GM12878 (cell line): ENCODE measurements at regions not wholly inside any gene's neighbourhood (a gene's known extent, or its start where the extent isn't known, plus 50 kb on each side); places are given as distances from the start of the nearest gene placed in this dataset.

ENCODE experiments used
- ATAC-seq: fragments of 200-7000 bp; cut with Tn5 transposase; 3 replicates; pipeline ENCODE4 v1.9.1; 2020; ENCODE audit warnings: mild to moderate bottlenecking, moderate library complexity
- BruUV-seq: library from RNA; stranded (reverse); fragments of 400-500 nt; replicated peaks from 2 replicates; lab custom pipeline; 2021; lab: Mats Ljungman, UMichigan
- CTCF ChIA-PET: fragments of 300-600 bp; sonication (Branson Sonifier 250); formaldehyde crosslinking; extraction: SDS; loops from one replicate; lab custom pipeline; 2021; ENCODE audit warnings: inconsistent platforms; lab: Yijun Ruan, JAX
- POLR2A ChIA-PET: fragments of 350-600 bp; formaldehyde crosslinking; extraction: SDS; loops from one replicate; lab custom pipeline; 2021; ENCODE audit warnings: inconsistent platforms; lab: Charles Lee
- RAD21 ChIA-PET: fragments of 300-600 bp; sonication (Branson Sonifier 250); formaldehyde crosslinking; loops from one replicate; lab custom pipeline; 2023; ENCODE audit warnings: antibody characterized with exemption; ENCODE audit not compliant: unreplicated experiment; lab: Charles Lee
- SMC1A ChIA-PET: fragments of 300-600 bp; sonication (Branson Sonifier 250); formaldehyde crosslinking; loops from one replicate; lab custom pipeline; 2023; ENCODE audit not compliant: unreplicated experiment, uncharacterized antibody; lab: Charles Lee
- DNase-seq: peaks from one replicate; pipeline ENCODE4 v3.0.0-alpha.2; 2011; ENCODE audit warnings: low read depth, low spot score
- FAIRE-seq: peaks from 3 replicates; lab custom pipeline; 2011; peaks lifted over from hg19 to GRCh38; lab: Jason Lieb, UNC
- H2AFZ ChIP-seq: 2 replicates; pipeline ENCODE4 v1.6.0; 2011; ENCODE audit warnings: low read depth, low read length, control low read depth; ENCODE audit not compliant: control insufficient read depth
- H3K27ac ChIP-seq: 2 replicates; pipeline ENCODE4 v1.5.1; 2011; ENCODE audit warnings: control low read depth; ENCODE audit not compliant: control insufficient read depth, insufficient read depth
- H3K27me3 ChIP-seq, 2 experiments: replicated peaks in 1 of 2; 2 replicates each; pipeline versions ENCODE4 v1.6.0 to v1.6.1; 2011; ENCODE audit warnings: low read length in 1 of 2; ENCODE audit not compliant: control insufficient read depth in 2 of 2, insufficient read depth in 2 of 2
- H3K36me3 ChIP-seq, 2 experiments: 2 replicates each; pipeline ENCODE4 v1.5.1; 2011; ENCODE audit warnings: low read length in 1 of 2; ENCODE audit not compliant: control insufficient read depth in 2 of 2, insufficient read depth in 2 of 2
- H3K4me1 ChIP-seq: 2 replicates; pipeline ENCODE4 v1.6.1; 2011; ENCODE audit warnings: mild to moderate bottlenecking, low read length, moderate library complexity, mixed read lengths; ENCODE audit not compliant: control insufficient read depth, insufficient read depth
- H3K4me2 ChIP-seq: 2 replicates; pipeline ENCODE4 v1.6.0; 2011; ENCODE audit warnings: control low read depth; ENCODE audit not compliant: control insufficient read depth, insufficient read depth
- H3K4me3 ChIP-seq: fragments of 200-600 bp; sonication (generic); 2 replicates; pipeline ENCODE4 v1.5.1; 2016
- H3K79me2 ChIP-seq: 2 replicates; pipeline ENCODE4 v1.6.0; 2011; ENCODE audit warnings: low read length; ENCODE audit not compliant: control insufficient read depth, insufficient read depth
- H3K9ac ChIP-seq: 2 replicates; pipeline ENCODE4 v1.8.0; 2011; ENCODE audit warnings: low read length, control low read depth, mixed read lengths; ENCODE audit not compliant: control insufficient read depth, insufficient read depth
- H3K9me3 ChIP-seq: replicated peaks from 3 replicates; pipeline ENCODE4 v1.5.1; 2011; ENCODE audit warnings: mild to moderate bottlenecking, low read length; ENCODE audit not compliant: control insufficient read depth, insufficient read depth
- H4K20me1 ChIP-seq: 2 replicates; pipeline ENCODE4 v1.6.0; 2011; ENCODE audit not compliant: control insufficient read depth, insufficient read depth
- BCL3 ChIP-seq: IDR thresholded peaks from 2 replicates; pipeline ENCODE4 v1.6.1; 2011; ENCODE audit warnings: borderline replicate concordance, low read depth, mild to moderate bottlenecking, moderate library complexity, low read length; ENCODE audit not compliant: insufficient read depth, poor library complexity, severe bottlenecking
- CBX5 ChIP-seq: sonication (generic); IDR thresholded peaks from 2 replicates; pipeline ENCODE4 v1.6.1; 2016; ENCODE audit warnings: low read depth, moderate library complexity, mild to moderate bottlenecking, inconsistent platforms
- E2F4 ChIP-seq: IDR thresholded peaks from 2 replicates; pipeline ENCODE4 v1.6.1; 2012; ENCODE audit warnings: low read depth, low read length, improper control_type of control experiment
- HCFC1 ChIP-seq: fragments of 150-350 bp; IDR thresholded peaks from 2 replicates; pipeline ENCODE4 v1.6.1; 2014; ENCODE audit warnings: low read length
- HSF1 ChIP-seq: fragments of 150-350 bp; IDR thresholded peaks from 2 replicates; pipeline ENCODE4 v1.6.1; 2014; ENCODE audit warnings: mild to moderate bottlenecking, low read depth, low read length
- IRF5 ChIP-seq: fragments of 450-650 bp; IDR thresholded peaks from 2 replicates; pipeline ENCODE4 v1.6.1; 2017; ENCODE audit warnings: borderline replicate concordance
- MTA2 ChIP-seq: fragments of 450-650 bp; IDR thresholded peaks from 2 replicates; pipeline ENCODE4 v1.6.1; 2016; ENCODE audit warnings: low read depth, mild to moderate bottlenecking, moderate library complexity
- NFYB ChIP-seq: IDR thresholded peaks from 2 replicates; pipeline ENCODE4 v1.6.1; 2011; ENCODE audit warnings: low read depth, mild to moderate bottlenecking, low read length, improper control_type of control experiment, moderate library complexity; ENCODE audit not compliant: insufficient read depth
- RUNX3 ChIP-seq: IDR thresholded peaks from 2 replicates; pipeline ENCODE4 v1.6.1; 2012; ENCODE audit warnings: low read length, inconsistent platforms
- SUPT20H ChIP-seq: IDR thresholded peaks from 2 replicates; pipeline ENCODE4 v1.6.1; 2011; ENCODE audit warnings: low read depth, mild to moderate bottlenecking, low read length, moderate library complexity, borderline replicate concordance; ENCODE audit not compliant: control insufficient read depth
- SUZ12 ChIP-seq: fragments of 200-600 bp; sonication (generic); IDR thresholded peaks from one replicate; pipeline ENCODE4 v1.6.1; 2018; ENCODE audit warnings: antibody characterized with exemption, mild to moderate bottlenecking; ENCODE audit not compliant: unreplicated experiment
- TCF12 ChIP-seq: IDR thresholded peaks from 2 replicates; pipeline ENCODE4 v1.6.1; 2011; ENCODE audit warnings: low read depth, mild to moderate bottlenecking, low read length
- TCF7 ChIP-seq: IDR thresholded peaks from 2 replicates; pipeline ENCODE4 v1.6.1; 2014; ENCODE audit warnings: antibody characterized with exemption, borderline replicate concordance
- ZNF592 ChIP-seq: fragments of 450-650 bp; IDR thresholded peaks from 2 replicates; pipeline ENCODE4 v1.6.1; 2017; ENCODE audit warnings: mild to moderate bottlenecking, moderate library complexity
- WGBS: methylation state at CpG from one replicate; pipeline ENCODE4 v1.1.6; 2016; ENCODE audit warnings: low lambda C conversion rate; ENCODE audit not compliant: insufficient replicate concordance, insufficient coverage; ENCODE audit errors: missing lambda C conversion rate; 5-methylcytosine and 5-hydroxymethylcytosine counted together
- in situ Hi-C: fragments of 300-500 bp; cut with MboI; formaldehyde crosslinking; loops from 9 replicates; pipeline ENCODE4 v1.14.3; 2018; ENCODE audit warnings: mixed read lengths
- intact Hi-C: fragments of 100-400 bp; cut with micrococcal nuclease; formaldehyde crosslinking; loops from one replicate; pipeline ENCODE4 v1.14.2; 2022; ENCODE audit not compliant: unreplicated experiment

- Histone ChIP-seq H4K20me1 (no peaks in the 10 kb centered on the region), H3K4me1 (no peaks in the 10 kb centered on the region), H3K27me3 (no peaks in the 10 kb centered on the region), H3K4me3 (no peak overlapping the region)
- ChIA-PET SMC1A (no interaction called here), RAD21 (no interaction called here)
- no peak for FAIRE-seq
- no peak for TF ChIP-seq CBX5
- TF ChIP-seq IRF5 = no peak
- TF ChIP-seq ZNF592 = no peak
- TF ChIP-seq TCF12 = no peak
- TF ChIP-seq SUPT20H = no peak
- no peak for TF ChIP-seq MTA2
- TF ChIP-seq BCL3 = no peak
- no peak for TF ChIP-seq HSF1
- TF ChIP-seq NFYB = no peak
- no peak for TF ChIP-seq SUZ12
- TF ChIP-seq RUNX3 = no peak
- no peak for TF ChIP-seq E2F4
- no peak for TF ChIP-seq TCF7
- no peak for TF ChIP-seq HCFC1
- TF ChIP-seq, all 136 proteins: peak for 0
- H3K36me3 ChIP-seq = no peaks in the 10 kb centered on the region
- POLR2A ChIA-PET = no interaction called here
- no peak for ATAC-seq
- no peaks in the 10 kb centered on the region for H3K9me3 ChIP-seq
- no TSS peak for BruUV-seq
- no peak for DNase-seq
- no peaks in the 10 kb centered on the region for H3K79me2 ChIP-seq
- in situ Hi-C loops = no loop called here
- CTCF ChIA-PET = interaction anchor here (1.4 kb wide), 1 partner anchor 65 kb away, joined by 3 read pairs; no protein-coding TSS in a partner anchor
- 23% methylated on average over 6 of the region's 6 CpGs for WGBS
- H3K4me2 ChIP-seq = no peak overlapping the region
- intact Hi-C loops = no loop called here
- no peak overlapping the region for H3K27ac ChIP-seq
- H3K9ac ChIP-seq = no peak overlapping the region
- H2AFZ ChIP-seq = peak overlapping the region; percentile 33
These were observed 313.0 kb downstream of the CETN3 start for GRCh38 chr5:90096415-90097081.
